Heart left ventricle (tissue), 16 donors: ENCODE measurements at regions not wholly inside any gene's neighbourhood (a gene's known extent, or its start where the extent isn't known, plus 50 kb on each side); places are given as distances from the start of the nearest gene placed in this dataset.

Experiments
- ATAC-seq, 4 donors: fragments of 200-7000 bp; cut with Tn5 transposase; one replicate each; pipeline ENCODE4 v1.9.1; 2020 to 2022; ENCODE audit warnings: moderate library complexity in 4 of 4, mild to moderate bottlenecking in 3 of 4, moderate number of reproducible peaks in 1 of 4
- DNase-seq, 5 donors: peaks; one replicate each; pipeline ENCODE4 v3.0.0-alpha.2; 2020
- H3K27ac ChIP-seq, 12 donors: fragments of 200-600 bp; sonication (generic) in 4 of 12; one replicate each; pipeline versions ENCODE4 v1.5.0 to v1.8.0; 2016 to 2022; ENCODE audit warnings: mild to moderate bottlenecking in 2 of 12
- H3K27me3 ChIP-seq, 9 donors: fragments of 200-600 bp; sonication (generic) in 2 of 9; one replicate each; pipeline versions ENCODE4 v1.5.1 to v1.8.0; 2016 to 2022; ENCODE audit warnings: mild to moderate bottlenecking in 3 of 9
- H3K36me3 ChIP-seq, 9 donors: fragments of 200-600 bp; sonication (generic) in 2 of 9; one replicate each; pipeline versions ENCODE4 v1.5.0 to v1.8.0; 2018 to 2022; ENCODE audit warnings: mild to moderate bottlenecking in 2 of 9
- H3K4me1 ChIP-seq, 12 donors: fragments of 200-600 bp; sonication (generic) in 4 of 12; one replicate each; pipeline versions ENCODE4 v1.5.0 to v1.8.0; 2016 to 2022; ENCODE audit warnings: mild to moderate bottlenecking in 3 of 12
- H3K4me3 ChIP-seq, 12 donors: fragments of 200-600 bp; sonication (generic) in 4 of 12; one replicate each; pipeline versions ENCODE4 v1.5.0 to v1.8.0; 2017 to 2022; ENCODE audit warnings: mild to moderate bottlenecking in 9 of 12, moderate library complexity in 4 of 12
- H3K9me3 ChIP-seq, 12 donors: fragments of 200-600 bp; sonication (generic) in 4 of 12; one replicate each; pipeline versions ENCODE4 v1.5.0 to v1.8.0; 2016 to 2022; ENCODE audit warnings: mild to moderate bottlenecking in 1 of 12
- CTCF ChIP-seq, 12 donors: fragments of 200-600 bp; sonication (generic) in 4 of 12; IDR thresholded peaks; one replicate each; pipeline versions ENCODE4 v1.5.0 to v1.8.0; 2018 to 2022; ENCODE audit warnings: antibody characterized with exemption in 12 of 12, mild to moderate bottlenecking in 5 of 12
- POLR2A ChIP-seq, 2 donors: fragments of 450-650 bp; IDR thresholded peaks; one replicate each; pipeline ENCODE4 v1.6.1; 2017; ENCODE audit warnings: antibody characterized with exemption in 2 of 2, mild to moderate bottlenecking in 2 of 2, moderate library complexity in 2 of 2
- WGBS, 4 donors: extraction: QIAGEN DNeasy Blood & Tissue Kit in 2 of 4; methylation state at CpG; one replicate each; pipeline versions ENCODE4 v1.1.5 to v1.1.7; 2013 to 2018; 5-methylcytosine and 5-hydroxymethylcytosine counted together
- intact Hi-C, 10 donors: fragments of 100-400 bp; cut with DNase I; formaldehyde crosslinking; loops; one replicate each; pipeline versions ENCODE4 v1.11.1 to v1.14.2; 2022
- donor health status: ischemic (EF 13 %, LVEDD 7.1; RV severe dilation, severe dysfunction).
- donor health status: healthy with polysubstance abuse.
- donor health status: DM: no; HTN: yes; CAD: no.
- donor health status: DM: no; HTN: no; CAD: no.
- donor health status: ischemic (EF 25% LVEDD 6.9; RV normal size, moderate dysfunction).
- donor health status: ischemic (EF 25% LVEDD 5.7; RV mildly dilated, moderate dysfunction).
- donor health status: healthy.
- donor health status: DM: yes; HTN: yes; CAD: no.
- donor health status: ischemic (EF 35%, LVEDD 5.7; RV mildly dilated, moderate dysfunction).
- donor health status: nonischemic (EF 11% LVEDD 7.7; RV severe dilation, severe dysfunction).
- donor health status: DM: yes; HTN: yes; CAD: no.
- donor health status: PGD.
- donor health status: ischemic (EF 29% LVEDD 5.4; RV normal size, mild dysfunction).
- donor health status: nonischemic (EF 23%, LVEDD 6.1; RV moderate dilation, normal function).

GRCh38 chr6:33952016-33952415 lies 148.2 kb upstream of the MLN start:
- no peak for ATAC-seq
- Histone ChIP-seq H3K36me3 (no peaks in the 10 kb centered on the region), H3K27ac (no peak overlapping the region), H3K4me1 (no peaks in the 10 kb centered on the region), H3K27me3 (peaks cover 3 to 31% (median 15%) of the 10 kb centered on the region in 9 donors), H3K4me3 (no peak overlapping the region), H3K9me3 (no peaks in the 10 kb centered on the region)
- no peak for TF ChIP-seq CTCF (IDR thresholded peaks at IDR 0.05)
- TF ChIP-seq POLR2A (IDR thresholded peaks at IDR 0.05) = no peak
- intact Hi-C loops = no loop called here
- peak in 1 of 5 donors; percentile 14 for DNase-seq
- WGBS, 4 donors = 72 to 78% (median 77%) methylated on average over 4 of the region's 4 CpGs

- intact Hi-C loops = no loop called here
- no peak overlapping the region for H3K27ac ChIP-seq
- H3K36me3 ChIP-seq = no peaks in the 10 kb centered on the region
- peaks cover 3 to 31% (median 15%) of the 10 kb centered on the region in 9 donors for H3K27me3 ChIP-seq
- H3K4me1 ChIP-seq = no peaks in the 10 kb centered on the region
- H3K9me3 ChIP-seq = no peaks in the 10 kb centered on the region
- ATAC-seq = no peak
- TF ChIP-seq POLR2A (IDR thresholded peaks at IDR 0.05) (no peak), CTCF (IDR thresholded peaks at IDR 0.05) (no peak)
- H3K4me3 ChIP-seq = no peak overlapping the region
- WGBS, 4 donors = 79 to 81% (median 80%) methylated on average over 25 of the region's 25 CpGs
- DNase-seq = peak in 1 of 5 donors; percentile 34
These were observed 147.4 kb upstream of the MLN start for GRCh38 chr6:33950891-33951889.

- H3K4me1 ChIP-seq = no peaks in the 10 kb centered on the region
- 51 to 73% (median 59%) methylated on average over 2 of the region's 2 CpGs for WGBS, 4 donors
- no peak for ATAC-seq
- H3K4me3 ChIP-seq = no peak overlapping the region
- H3K9me3 ChIP-seq = no peaks in the 10 kb centered on the region
- no peak overlapping the region for H3K27ac ChIP-seq
- H3K36me3 ChIP-seq = no peaks in the 10 kb centered on the region
- intact Hi-C loops = no loop called here
- TF ChIP-seq CTCF (IDR thresholded peaks at IDR 0.05) (no peak), POLR2A (IDR thresholded peaks at IDR 0.05) (no peak)
- DNase-seq = no peak
- peaks cover 3 to 31% (median 15%) of the 10 kb centered on the region in 9 donors for H3K27me3 ChIP-seq
These were observed 146.7 kb upstream of the MLN start for GRCh38 chr6:33950472-33950881.

- intact Hi-C loops = no loop called here
- Histone ChIP-seq H3K27ac (no peak overlapping the region), H3K4me3 (no peak overlapping the region), H3K9me3 (no peaks in the 10 kb centered on the region), H3K27me3 (peaks cover 3 to 32% (median 15%) of the 10 kb centered on the region in 9 donors), H3K36me3 (no peaks in the 10 kb centered on the region), H3K4me1 (no peaks in the 10 kb centered on the region)
- TF ChIP-seq CTCF (IDR thresholded peaks at IDR 0.05) (no peak), POLR2A (IDR thresholded peaks at IDR 0.05) (no peak)
- ATAC-seq = no peak
- WGBS, 4 donors = 82 to 87% (median 85%) methylated on average over 7 to 9 of the region's 9 CpGs
- no peak for DNase-seq
These were observed 146.2 kb upstream of the MLN start for GRCh38 chr6:33949877-33950435.
